ENCODE measurements at regions not wholly inside any gene's neighbourhood (a gene's known extent, or its start where the extent isn't known, plus 50 kb on each side); places are given as distances from the start of the nearest gene placed in this dataset.

DNA sequence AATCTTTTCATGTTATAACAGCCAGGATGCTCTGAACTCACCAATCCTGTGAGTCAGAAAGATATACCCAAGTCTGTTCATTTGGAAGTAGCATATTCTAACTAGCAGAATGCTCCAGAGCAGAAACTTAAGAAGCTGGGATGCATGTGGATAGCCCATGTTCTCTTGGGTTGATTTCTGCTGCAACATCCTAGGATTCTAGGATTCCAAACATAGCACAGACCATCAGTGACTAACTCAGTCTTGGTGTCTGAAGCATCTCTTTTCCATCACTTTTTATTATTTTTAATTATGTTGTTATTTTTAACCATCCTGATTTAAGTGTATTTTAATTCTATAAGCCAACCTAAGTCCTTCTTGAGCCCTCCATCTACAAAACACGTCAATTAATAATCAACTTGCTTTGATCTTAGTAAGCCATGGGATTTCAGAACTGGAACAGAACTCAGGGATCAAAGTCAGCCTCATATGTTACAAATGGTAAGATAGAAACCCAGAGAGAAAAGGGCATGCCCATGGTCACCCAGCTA is 85.4 kb downstream of the OSR1 start:
- TF ChIP-seq, protein P1, sequence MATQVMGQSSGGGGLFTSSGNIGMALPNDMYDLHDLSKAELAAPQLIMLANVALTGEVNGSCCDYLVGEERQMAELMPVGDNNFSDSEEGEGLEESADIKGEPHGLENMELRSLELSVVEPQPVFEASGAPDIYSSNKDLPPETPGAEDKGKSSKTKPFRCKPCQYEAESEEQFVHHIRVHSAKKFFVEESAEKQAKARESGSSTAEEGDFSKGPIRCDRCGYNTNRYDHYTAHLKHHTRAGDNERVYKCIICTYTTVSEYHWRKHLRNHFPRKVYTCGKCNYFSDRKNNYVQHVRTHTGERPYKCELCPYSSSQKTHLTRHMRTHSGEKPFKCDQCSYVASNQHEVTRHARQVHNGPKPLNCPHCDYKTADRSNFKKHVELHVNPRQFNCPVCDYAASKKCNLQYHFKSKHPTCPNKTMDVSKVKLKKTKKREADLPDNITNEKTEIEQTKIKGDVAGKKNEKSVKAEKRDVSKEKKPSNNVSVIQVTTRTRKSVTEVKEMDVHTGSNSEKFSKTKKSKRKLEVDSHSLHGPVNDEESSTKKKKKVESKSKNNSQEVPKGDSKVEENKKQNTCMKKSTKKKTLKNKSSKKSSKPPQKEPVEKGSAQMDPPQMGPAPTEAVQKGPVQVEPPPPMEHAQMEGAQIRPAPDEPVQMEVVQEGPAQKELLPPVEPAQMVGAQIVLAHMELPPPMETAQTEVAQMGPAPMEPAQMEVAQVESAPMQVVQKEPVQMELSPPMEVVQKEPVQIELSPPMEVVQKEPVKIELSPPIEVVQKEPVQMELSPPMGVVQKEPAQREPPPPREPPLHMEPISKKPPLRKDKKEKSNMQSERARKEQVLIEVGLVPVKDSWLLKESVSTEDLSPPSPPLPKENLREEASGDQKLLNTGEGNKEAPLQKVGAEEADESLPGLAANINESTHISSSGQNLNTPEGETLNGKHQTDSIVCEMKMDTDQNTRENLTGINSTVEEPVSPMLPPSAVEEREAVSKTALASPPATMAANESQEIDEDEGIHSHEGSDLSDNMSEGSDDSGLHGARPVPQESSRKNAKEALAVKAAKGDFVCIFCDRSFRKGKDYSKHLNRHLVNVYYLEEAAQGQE (tag by site-specific recombination; IDR thresholded peaks at IDR 0.05), result no peak
- TF ChIP-seq ZNF747 (tag by site-specific recombination; IDR thresholded peaks at IDR 0.05) (no peak), YY1 (tag by site-specific recombination; IDR thresholded peaks at IDR 0.05) (no peak), ZNF777 (tag by site-specific recombination; IDR thresholded peaks at IDR 0.05; ENCODE audit: borderline replicate concordance) (no peak), ZNF366 (tag by site-specific recombination; conservative IDR thresholded peaks at IDR 0.05) (no peak), CTCF (tag by site-specific recombination; IDR thresholded peaks at IDR 0.05) (no peak), ZBTB49 (tag by site-specific recombination; IDR thresholded peaks at IDR 0.05; ENCODE audit: low read depth) (no peak), ZBTB44 (tag by site-specific recombination; IDR thresholded peaks at IDR 0.05) (no peak), ZBTB11 (tag by site-specific recombination; conservative IDR thresholded peaks at IDR 0.05; ENCODE audit: low read depth) (no peak), ZBTB7A (tag by site-specific recombination; IDR thresholded peaks at IDR 0.05; ENCODE audit: low read depth) (no peak), ZNF133 (tag by site-specific recombination; IDR thresholded peaks at IDR 0.05) (no peak)

Measured in HEK293 (cell line).